ENCODE measurements at regions not wholly inside any gene's neighbourhood (a gene's known extent, or its start where the extent isn't known, plus 50 kb on each side); places are given as distances from the start of the nearest gene placed in this dataset.
A peak's percentile ranks its signal among the peaks of the same experiment; 100 is the strongest.

- WGBS, 2 donors: 72 to 74% methylated on average over 7 of the region's 7 CpGs
- intact Hi-C loops (cut with DNase I): no loop called here
- Histone ChIP-seq H3K27me3 (no peaks in the 10 kb centered on the region), H3K27ac (no peak overlapping the region), H3K4me3 (no peak overlapping the region), H3K36me3 (no peaks in the 10 kb centered on the region), H3K4me1 (peaks cover 0 to 16% (median 1%) of the 10 kb centered on the region in 9 donors), H3K9me3 (no peaks in the 10 kb centered on the region)
- DNase-seq (no peak), ATAC-seq (no peak)
- no peak for TF ChIP-seq CTCF (IDR thresholded peaks at IDR 0.05)
Measured at GRCh38 chr1:83559129-83559840, 439.6 kb downstream of the TTLL7 start.

GRCh38 chr1:83555871-83556270 is 443.1 kb downstream of the TTLL7 start:
- Histone ChIP-seq H3K9me3 (no peaks in the 10 kb centered on the region), H3K27ac (no peak overlapping the region), H3K4me3 (no peak overlapping the region), H3K36me3 (no peaks in the 10 kb centered on the region), H3K27me3 (no peaks in the 10 kb centered on the region), H3K4me1 (peaks cover 0 to 23% (median 7%) of the 10 kb centered on the region in 9 donors)
- WGBS, 2 donors: 79 to 82% methylated on average over 8 of the region's 8 CpGs
- no peak for ATAC-seq
- intact Hi-C loops (cut with DNase I): no loop called here
- no peak for DNase-seq
- TF ChIP-seq CTCF (IDR thresholded peaks at IDR 0.05): no peak

GRCh38 chr1:83554174-83554573 is 444.8 kb downstream of the TTLL7 start:
- ATAC-seq (peak in 4 of 8 donors; percentile 52 to 67 (median 62)), DNase-seq (peak in 1 of 2 donors; percentile 10)
- no peaks in the 10 kb centered on the region for H3K27me3 ChIP-seq
- TF ChIP-seq CTCF (IDR thresholded peaks at IDR 0.05): peak in 2 of 9 donors; percentile 6 to 21
- peaks cover 0 to 23% (median 7%) of the 10 kb centered on the region in 9 donors for H3K4me1 ChIP-seq
- WGBS, 2 donors: 29 to 45% methylated on average over 6 of the region's 6 CpGs
- no peak overlapping the region for H3K27ac ChIP-seq
- no peaks in the 10 kb centered on the region for H3K36me3 ChIP-seq
- H3K4me3 ChIP-seq: no peak overlapping the region
- H3K9me3 ChIP-seq: no peaks in the 10 kb centered on the region
- intact Hi-C loops (cut with DNase I): no loop called here

GRCh38 chr1:83552820-83553219 is 446.1 kb downstream of the TTLL7 start:
- ATAC-seq: no peak

More at GRCh38 chr1:83552820-83553219, 446.1 kb downstream of the TTLL7 start:
- H3K4me1 ChIP-seq: peaks cover 0 to 23% (median 7%) of the 10 kb centered on the region in 9 donors
- no peaks in the 10 kb centered on the region for H3K27me3 ChIP-seq
- H3K4me3 ChIP-seq: no peak overlapping the region
- no peak overlapping the region for H3K27ac ChIP-seq
- TF ChIP-seq CTCF (IDR thresholded peaks at IDR 0.05): no peak
- intact Hi-C loops (cut with DNase I): no loop called here
- no peak for DNase-seq
- H3K36me3 ChIP-seq: no peaks in the 10 kb centered on the region
- 95 to 100% methylated on average over 1 of the region's 1 CpG for WGBS, 2 donors
- no peaks in the 10 kb centered on the region for H3K9me3 ChIP-seq
